ENCODE measurements at regions not wholly inside any gene's neighbourhood (a gene's known extent, or its start where the extent isn't known, plus 50 kb on each side); places are given as distances from the start of the nearest gene placed in this dataset.
"Not testable (repeated sequence)": the region's sequence is repeated elsewhere in the genome, so short reads cannot be mapped to it uniquely, and the experiment has no call there.

DNA sequence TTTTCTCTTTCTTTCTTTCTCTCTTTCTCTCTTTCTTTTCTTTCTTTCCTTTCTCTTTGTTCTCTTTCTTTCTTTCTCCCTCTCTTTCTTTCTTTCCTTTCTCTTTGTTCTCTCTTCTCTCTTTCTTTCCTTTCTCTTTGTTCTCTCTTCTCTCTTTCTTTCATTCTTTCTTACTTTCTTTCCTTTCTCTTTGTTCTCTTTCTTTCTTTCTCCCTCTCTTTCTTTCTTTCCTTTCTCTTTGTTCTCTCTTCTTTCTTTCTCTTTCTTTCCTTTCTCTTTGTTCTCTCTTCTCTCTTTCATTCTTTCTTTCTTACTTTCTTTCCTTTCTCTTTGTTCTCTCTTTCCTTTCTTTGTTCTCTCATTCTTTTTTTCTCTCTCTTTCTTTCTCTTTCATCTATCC is 617.4 kb downstream of the CDH8 start:
- TF ChIP-seq CTCF (IDR thresholded peaks at IDR 0.05); POLR2A (IDR thresholded peaks at IDR 0.05; ENCODE audit: low read depth): not testable (repeated sequence)
